Astrocyte (in vitro differentiated cells and primary cell): ENCODE measurements at regions not wholly inside any gene's neighbourhood (a gene's known extent, or its start where the extent isn't known, plus 50 kb on each side); places are given as distances from the start of the nearest gene placed in this dataset.

Experiments used
- CTCF ChIP-seq: IDR thresholded peaks from 2 replicates; pipeline ENCODE4 v1.5.1; 2011; ENCODE audit warnings: low read depth, mild to moderate bottlenecking, inconsistent platforms, low read length, moderate library complexity; ENCODE audit not compliant: insufficient read depth
- EZH2 ChIP-seq: IDR thresholded peaks from 2 replicates; pipeline ENCODE4 v1.6.1; 2012; ENCODE audit warnings: mild to moderate bottlenecking, low read length, inconsistent platforms; ENCODE audit not compliant: insufficient read depth

GRCh38 chr6:166251655-166252054 lies 56.5 kb downstream of the PRR18 start:
- TF ChIP-seq CTCF (no peak), EZH2 (no peak)
